Neural cell (in vitro differentiated cells): ENCODE measurements at regions not wholly inside any gene's neighbourhood (a gene's known extent, or its start where the extent isn't known, plus 50 kb on each side); places are given as distances from the start of the nearest gene placed in this dataset.

Experiments used
- POLR2AphosphoS5 ChIP-seq: IDR thresholded peaks from 2 replicates; pipeline ENCODE4 v1.6.1; 2012
- RAD21 ChIP-seq: fragments of 450-650 bp; conservative IDR thresholded peaks from 2 replicates; pipeline ENCODE4 v1.6.1; 2014; ENCODE audit warnings: antibody characterized with exemption, mild to moderate bottlenecking, moderate library complexity
- TAF1 ChIP-seq: IDR thresholded peaks from 2 replicates; pipeline ENCODE4 v1.6.1; 2012; ENCODE audit warnings: low read depth
- TF ChIP-seq, protein P1 (sequence below): fragments of 450-650 bp; IDR thresholded peaks from 2 replicates; pipeline ENCODE4 v1.5.1; 2014; ENCODE audit warnings: antibody characterized with exemption, mild to moderate bottlenecking, moderate library complexity; ENCODE audit not compliant: poor library complexity, severe bottlenecking

- TF ChIP-seq, protein P1, sequence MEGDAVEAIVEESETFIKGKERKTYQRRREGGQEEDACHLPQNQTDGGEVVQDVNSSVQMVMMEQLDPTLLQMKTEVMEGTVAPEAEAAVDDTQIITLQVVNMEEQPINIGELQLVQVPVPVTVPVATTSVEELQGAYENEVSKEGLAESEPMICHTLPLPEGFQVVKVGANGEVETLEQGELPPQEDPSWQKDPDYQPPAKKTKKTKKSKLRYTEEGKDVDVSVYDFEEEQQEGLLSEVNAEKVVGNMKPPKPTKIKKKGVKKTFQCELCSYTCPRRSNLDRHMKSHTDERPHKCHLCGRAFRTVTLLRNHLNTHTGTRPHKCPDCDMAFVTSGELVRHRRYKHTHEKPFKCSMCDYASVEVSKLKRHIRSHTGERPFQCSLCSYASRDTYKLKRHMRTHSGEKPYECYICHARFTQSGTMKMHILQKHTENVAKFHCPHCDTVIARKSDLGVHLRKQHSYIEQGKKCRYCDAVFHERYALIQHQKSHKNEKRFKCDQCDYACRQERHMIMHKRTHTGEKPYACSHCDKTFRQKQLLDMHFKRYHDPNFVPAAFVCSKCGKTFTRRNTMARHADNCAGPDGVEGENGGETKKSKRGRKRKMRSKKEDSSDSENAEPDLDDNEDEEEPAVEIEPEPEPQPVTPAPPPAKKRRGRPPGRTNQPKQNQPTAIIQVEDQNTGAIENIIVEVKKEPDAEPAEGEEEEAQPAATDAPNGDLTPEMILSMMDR: no peak
- TF ChIP-seq RAD21 (no peak), POLR2AphosphoS5 (no peak), TAF1 (no peak)
Observed at GRCh38 chr5:57724836-57725235, 242.2 kb upstream of the ACTBL2 start.
